Activated CD4-positive, alpha-beta T cell treated with anti-CD3 and anti-CD28 coated beads, Interleukin-2, amount 50 U/mL, for 4 hours (primary cell): ENCODE measurements at regions not wholly inside any gene's neighbourhood (a gene's known extent, or its start where the extent isn't known, plus 50 kb on each side); places are given as distances from the start of the nearest gene placed in this dataset.
A peak's percentile ranks its signal among the peaks of the same experiment; 100 is the strongest.

Source experiments
- DNase-seq, 2 experiments: peaks; one replicate each; pipeline ENCODE4 v3.0.0-alpha.2; 2020

- DNase-seq: no peak
These were observed 52.0 kb downstream of the MAGEF1 start for GRCh38 chr3:184659797-184660301.

- no peak for DNase-seq
These were observed 53.5 kb downstream of the MAGEF1 start for GRCh38 chr3:184658223-184658928.

- no peak for DNase-seq
These were observed 54.8 kb downstream of the MAGEF1 start for GRCh38 chr3:184656829-184657681.

- no peak for DNase-seq
These were observed 55.4 kb downstream of the MAGEF1 start for GRCh38 chr3:184656458-184656828.

- DNase-seq: no peak
These were observed 56.3 kb downstream of the MAGEF1 start for GRCh38 chr3:184655597-184655996.

GRCh38 chr3:184654375-184654774 is 57.5 kb downstream of the MAGEF1 start:
- no peak for DNase-seq

- no peak for DNase-seq
These were observed 59.4 kb downstream of the MAGEF1 start for GRCh38 chr3:184652465-184652864.

GRCh38 chr3:184651904-184652303 is 60.0 kb downstream of the MAGEF1 start:
- no peak for DNase-seq

GRCh38 chr3:184648636-184649035 is 63.2 kb downstream of the MAGEF1 start:
- DNase-seq: no peak

GRCh38 chr3:184647405-184647936 is 64.4 kb downstream of the MAGEF1 start:
- no peak for DNase-seq

- no peak for DNase-seq
These were observed 66.5 kb downstream of the MAGEF1 start for GRCh38 chr3:184645336-184645735.

GRCh38 chr3:184643442-184643841 is 68.4 kb downstream of the MAGEF1 start:
- no peak for DNase-seq

GRCh38 chr3:184642631-184643285 is 69.1 kb downstream of the MAGEF1 start:
- no peak for DNase-seq

- DNase-seq: no peak
These were observed 70.4 kb downstream of the MAGEF1 start for GRCh38 chr3:184641430-184641829.

GRCh38 chr3:184639351-184639750 is 72.5 kb downstream of the MAGEF1 start:
- DNase-seq: no peak

GRCh38 chr3:184637705-184638104 is 74.2 kb downstream of the MAGEF1 start:
- DNase-seq: no peak

GRCh38 chr3:184636741-184637316 is 75.0 kb downstream of the MAGEF1 start:
- DNase-seq: peak in 1 of 2 experiments; percentile 12

- DNase-seq: no peak
These were observed 74.2 kb downstream of the EPHB3 start for GRCh38 chr3:184635774-184636173.

- DNase-seq: no peak
These were observed 73.5 kb downstream of the EPHB3 start for GRCh38 chr3:184635126-184635525.

- DNase-seq: no peak
These were observed 71.6 kb downstream of the EPHB3 start for GRCh38 chr3:184633237-184633579.

GRCh38 chr3:184632551-184633236 is 71.1 kb downstream of the EPHB3 start:
- no peak for DNase-seq
